ENCODE measurements at regions not wholly inside any gene's neighbourhood (a gene's known extent, or its start where the extent isn't known, plus 50 kb on each side); places are given as distances from the start of the nearest gene placed in this dataset.

DNA sequence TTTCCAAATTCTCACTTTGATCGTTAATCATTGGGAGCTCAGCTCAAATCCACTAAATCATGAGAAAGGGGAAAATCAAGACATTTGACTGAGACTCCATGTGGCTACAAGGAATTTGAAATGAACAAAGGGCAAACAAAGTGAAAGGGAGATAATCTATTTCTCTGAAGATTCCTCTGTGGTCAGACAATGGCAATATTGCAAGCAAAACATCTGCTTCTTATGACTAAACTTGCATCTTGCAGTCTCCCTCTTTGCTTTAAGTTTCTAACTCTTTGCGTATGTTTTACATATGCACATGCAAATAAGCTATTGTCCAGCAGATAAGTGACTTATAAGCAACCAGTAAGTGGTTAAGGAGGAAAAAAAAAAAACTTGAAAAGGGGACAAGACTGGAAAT lies 299.1 kb upstream of the NXPH2 start:
- Mint-ChIP-seq H3K27ac (ENCODE audit: unreplicated experiment) (no peak overlapping the region), H3K4me3 (ENCODE audit: unreplicated experiment) (no peak overlapping the region), H3K36me3 (ENCODE audit: unreplicated experiment) (no peaks in the 10 kb centered on the region), H3K4me1 (ENCODE audit: low read depth, unreplicated experiment) (peaks cover 41% of the 10 kb centered on the region), H3K27me3 (ENCODE audit: unreplicated experiment) (peaks cover 2% of the 10 kb centered on the region), H3K9me3 (ENCODE audit: unreplicated experiment) (peaks cover 1% of the 10 kb centered on the region)
- TF ChIP-seq, protein P1, sequence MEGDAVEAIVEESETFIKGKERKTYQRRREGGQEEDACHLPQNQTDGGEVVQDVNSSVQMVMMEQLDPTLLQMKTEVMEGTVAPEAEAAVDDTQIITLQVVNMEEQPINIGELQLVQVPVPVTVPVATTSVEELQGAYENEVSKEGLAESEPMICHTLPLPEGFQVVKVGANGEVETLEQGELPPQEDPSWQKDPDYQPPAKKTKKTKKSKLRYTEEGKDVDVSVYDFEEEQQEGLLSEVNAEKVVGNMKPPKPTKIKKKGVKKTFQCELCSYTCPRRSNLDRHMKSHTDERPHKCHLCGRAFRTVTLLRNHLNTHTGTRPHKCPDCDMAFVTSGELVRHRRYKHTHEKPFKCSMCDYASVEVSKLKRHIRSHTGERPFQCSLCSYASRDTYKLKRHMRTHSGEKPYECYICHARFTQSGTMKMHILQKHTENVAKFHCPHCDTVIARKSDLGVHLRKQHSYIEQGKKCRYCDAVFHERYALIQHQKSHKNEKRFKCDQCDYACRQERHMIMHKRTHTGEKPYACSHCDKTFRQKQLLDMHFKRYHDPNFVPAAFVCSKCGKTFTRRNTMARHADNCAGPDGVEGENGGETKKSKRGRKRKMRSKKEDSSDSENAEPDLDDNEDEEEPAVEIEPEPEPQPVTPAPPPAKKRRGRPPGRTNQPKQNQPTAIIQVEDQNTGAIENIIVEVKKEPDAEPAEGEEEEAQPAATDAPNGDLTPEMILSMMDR (IDR thresholded peaks at IDR 0.05; ENCODE audit: partially characterized antibody, unreplicated experiment) = no peak
- no peak for DNase-seq

DNA sequence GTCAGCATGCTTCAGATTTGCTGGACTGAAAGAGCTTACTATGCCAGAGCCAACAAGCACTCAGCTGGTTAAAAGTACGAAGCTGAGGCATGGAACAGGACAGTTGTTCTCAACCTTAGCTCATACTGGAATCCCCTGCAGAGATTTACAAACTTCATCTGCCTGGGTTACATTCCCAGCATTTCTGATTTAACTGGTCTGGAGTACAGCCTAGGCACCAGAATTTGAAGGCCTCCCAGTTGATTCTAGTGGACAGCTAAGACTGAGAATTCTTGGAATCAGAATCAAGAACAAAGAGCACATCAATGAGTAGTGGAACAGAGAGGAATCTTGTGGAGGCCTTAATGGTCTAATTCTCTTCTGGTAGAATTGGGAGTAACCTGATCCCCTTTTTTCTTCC lies 298.2 kb upstream of the NXPH2 start:
- Mint-ChIP-seq H3K27me3 (ENCODE audit: unreplicated experiment) (peaks cover 2% of the 10 kb centered on the region), H3K36me3 (ENCODE audit: unreplicated experiment) (no peaks in the 10 kb centered on the region), H3K4me3 (ENCODE audit: unreplicated experiment) (no peak overlapping the region), H3K9me3 (ENCODE audit: unreplicated experiment) (peaks cover 1% of the 10 kb centered on the region), H3K27ac (ENCODE audit: unreplicated experiment) (no peak overlapping the region), H3K4me1 (ENCODE audit: low read depth, unreplicated experiment) (peaks cover 36% of the 10 kb centered on the region)
- TF ChIP-seq, protein P1 (IDR thresholded peaks at IDR 0.05; ENCODE audit: partially characterized antibody, unreplicated experiment) = no peak
- no peak for DNase-seq

DNA sequence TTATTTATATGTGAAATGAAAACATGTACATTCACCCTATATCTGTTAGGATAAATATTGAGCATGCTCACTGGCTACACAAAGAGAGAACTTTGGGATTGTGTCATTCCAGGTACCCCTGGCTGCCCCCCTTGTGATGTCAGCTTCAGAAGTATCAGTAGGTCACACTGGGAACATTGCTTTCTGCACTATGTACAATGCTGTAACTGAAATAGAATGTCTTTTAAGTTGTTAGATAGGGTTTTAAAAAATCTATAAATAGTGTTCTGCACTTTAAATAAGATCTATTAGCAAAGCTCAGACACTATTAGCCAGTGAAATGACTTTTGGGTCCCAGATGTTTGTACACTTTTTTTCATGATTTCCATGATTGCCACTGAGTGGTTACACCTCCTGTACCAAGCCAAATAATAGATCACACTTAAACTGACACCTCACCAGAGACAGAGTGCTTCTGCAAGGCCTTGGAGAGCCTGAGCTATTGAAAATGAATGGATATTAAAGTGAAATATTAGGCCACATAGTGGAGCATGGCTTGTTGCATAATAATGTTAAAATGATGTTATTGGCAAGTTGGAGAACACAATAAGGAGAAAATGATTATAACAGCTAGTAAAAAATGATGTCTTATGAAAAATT lies 297.0 kb upstream of the NXPH2 start:
- H3K9me3 Mint-ChIP-seq (ENCODE audit: unreplicated experiment) = no peaks in the 10 kb centered on the region
- no peak overlapping the region for H3K4me3 Mint-ChIP-seq (ENCODE audit: unreplicated experiment)
- peaks cover 2% of the 10 kb centered on the region for H3K27me3 Mint-ChIP-seq (ENCODE audit: unreplicated experiment)
- no peaks in the 10 kb centered on the region for H3K36me3 Mint-ChIP-seq (ENCODE audit: unreplicated experiment)
- peaks cover 29% of the 10 kb centered on the region for H3K4me1 Mint-ChIP-seq (ENCODE audit: low read depth, unreplicated experiment)
- TF ChIP-seq, protein P1 (IDR thresholded peaks at IDR 0.05; ENCODE audit: partially characterized antibody, unreplicated experiment) = no peak
- no peak overlapping the region for H3K27ac Mint-ChIP-seq (ENCODE audit: unreplicated experiment)
- DNase-seq = no peak

DNA sequence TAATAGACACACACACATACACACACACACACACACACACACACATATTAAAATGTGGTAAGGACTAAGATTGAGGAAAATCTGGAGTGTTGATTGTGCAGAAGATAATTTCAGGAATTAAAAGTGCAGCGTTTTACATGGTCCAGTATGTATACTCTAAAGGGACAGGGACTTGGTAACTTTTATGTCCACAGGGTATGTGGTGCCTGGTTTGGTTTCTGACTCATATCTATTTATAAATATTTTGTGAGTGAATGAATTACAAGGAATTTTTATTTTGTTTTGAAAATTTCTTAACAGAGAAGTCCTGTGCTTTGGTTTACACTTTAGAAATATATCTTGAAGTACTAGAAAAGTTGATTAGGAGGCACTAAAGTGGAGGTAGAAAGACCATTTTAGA lies 287.7 kb upstream of the NXPH2 start:
- no peaks in the 10 kb centered on the region for H3K36me3 Mint-ChIP-seq (ENCODE audit: unreplicated experiment)
- H3K4me1 Mint-ChIP-seq (ENCODE audit: low read depth, unreplicated experiment) = peaks cover 4% of the 10 kb centered on the region
- H3K9me3 Mint-ChIP-seq (ENCODE audit: unreplicated experiment) = no peaks in the 10 kb centered on the region
- no peaks in the 10 kb centered on the region for H3K27me3 Mint-ChIP-seq (ENCODE audit: unreplicated experiment)
- no peak overlapping the region for H3K27ac Mint-ChIP-seq (ENCODE audit: unreplicated experiment)
- H3K4me3 Mint-ChIP-seq (ENCODE audit: unreplicated experiment) = no peak overlapping the region
- TF ChIP-seq, protein P1 (IDR thresholded peaks at IDR 0.05; ENCODE audit: partially characterized antibody, unreplicated experiment) = no peak
- DNase-seq = no peak

DNA sequence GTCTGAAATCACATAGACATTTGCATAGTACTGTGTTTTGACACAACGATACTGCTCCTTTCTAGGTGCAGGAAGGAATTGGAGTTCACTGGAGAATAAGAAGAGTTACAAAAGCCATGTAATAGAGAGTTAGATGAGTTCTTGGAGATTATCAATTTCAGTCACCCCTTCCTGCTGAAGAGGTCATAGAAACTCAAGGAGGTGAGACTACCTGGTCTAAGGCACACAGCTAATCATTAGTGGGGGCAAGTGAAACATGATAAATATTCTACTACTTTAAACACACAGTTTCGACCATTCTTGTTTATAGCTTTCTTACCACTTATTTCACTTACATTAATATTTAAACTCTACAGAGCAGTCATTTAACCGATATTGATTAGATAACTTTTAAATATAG lies 286.9 kb upstream of the NXPH2 start:
- no peak for DNase-seq
- Mint-ChIP-seq H3K27me3 (ENCODE audit: unreplicated experiment) (no peaks in the 10 kb centered on the region), H3K4me1 (ENCODE audit: low read depth, unreplicated experiment) (peaks cover 10% of the 10 kb centered on the region), H3K9me3 (ENCODE audit: unreplicated experiment) (no peaks in the 10 kb centered on the region), H3K36me3 (ENCODE audit: unreplicated experiment) (no peaks in the 10 kb centered on the region), H3K4me3 (ENCODE audit: unreplicated experiment) (no peak overlapping the region), H3K27ac (ENCODE audit: unreplicated experiment) (no peak overlapping the region)
- TF ChIP-seq, protein P1 (IDR thresholded peaks at IDR 0.05; ENCODE audit: partially characterized antibody, unreplicated experiment) = no peak

All from glutamatergic neuron (in vitro differentiated cells).